ENCODE measurements at regions not wholly inside any gene's neighbourhood (a gene's known extent, or its start where the extent isn't known, plus 50 kb on each side); places are given as distances from the start of the nearest gene placed in this dataset.
A peak's percentile ranks its signal among the peaks of the same experiment; 100 is the strongest.
"Not testable (repeated sequence)": the region's sequence is repeated elsewhere in the genome, so short reads cannot be mapped to it uniquely, and the experiment has no call there.

DNA sequence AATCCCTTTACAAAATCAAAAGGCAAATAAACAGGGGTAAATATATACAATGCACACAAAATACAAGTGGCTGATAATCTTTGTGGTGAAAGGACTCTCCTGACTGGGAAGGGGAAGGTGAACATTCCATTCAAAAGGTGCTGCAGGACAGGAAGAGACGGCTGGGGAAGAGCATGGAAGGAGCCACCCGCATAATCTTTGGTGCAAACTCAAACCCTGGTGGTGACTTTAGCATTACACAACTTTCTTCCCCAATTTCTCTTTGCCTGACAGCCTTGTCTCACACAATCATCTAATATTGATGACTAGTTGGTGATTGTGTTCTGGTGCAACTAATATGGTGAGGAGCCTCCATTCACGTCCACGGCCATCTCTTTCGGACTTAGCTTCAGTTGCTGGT lies 117.0 kb upstream of the EGFR start:
- DNase-seq = no peak

DNA sequence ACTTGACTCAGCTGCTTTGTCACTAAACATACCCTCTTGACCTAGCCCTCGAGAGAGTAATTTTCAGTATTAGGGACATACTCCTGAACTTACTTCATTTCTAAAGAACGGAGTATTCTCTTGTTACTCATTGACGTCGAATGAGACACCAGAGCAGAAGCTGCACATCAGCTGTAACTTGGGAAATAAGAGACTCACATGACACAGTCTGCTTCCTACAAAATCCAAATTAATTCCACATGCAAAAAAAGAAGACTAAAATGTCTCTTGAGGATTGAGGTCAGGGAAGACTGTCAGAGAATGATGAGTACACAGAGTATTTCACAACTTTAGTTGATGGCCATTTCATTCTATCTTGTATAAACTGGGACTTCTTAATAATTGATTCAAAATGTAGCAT lies 114.7 kb upstream of the EGFR start:
- no peak for DNase-seq

DNA sequence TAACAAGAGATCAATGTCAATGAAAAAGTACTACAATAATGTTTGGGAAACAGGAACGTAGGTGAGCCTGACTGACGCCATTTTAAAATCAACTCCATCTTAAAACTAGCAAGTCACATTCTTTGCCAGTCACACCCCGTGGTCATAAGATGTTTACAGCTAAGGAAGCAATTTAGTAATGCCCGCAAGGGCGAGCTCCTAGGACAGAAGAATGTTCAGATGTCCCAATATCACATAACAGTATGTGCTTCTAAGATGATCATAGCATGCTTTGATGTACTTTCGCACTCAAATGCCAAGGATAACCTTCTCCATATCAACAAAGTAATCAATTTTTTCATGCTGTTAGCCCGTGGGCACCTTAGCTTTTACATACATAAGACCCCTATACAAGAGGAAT lies 113.8 kb upstream of the EGFR start:
- DNase-seq = no peak

DNA sequence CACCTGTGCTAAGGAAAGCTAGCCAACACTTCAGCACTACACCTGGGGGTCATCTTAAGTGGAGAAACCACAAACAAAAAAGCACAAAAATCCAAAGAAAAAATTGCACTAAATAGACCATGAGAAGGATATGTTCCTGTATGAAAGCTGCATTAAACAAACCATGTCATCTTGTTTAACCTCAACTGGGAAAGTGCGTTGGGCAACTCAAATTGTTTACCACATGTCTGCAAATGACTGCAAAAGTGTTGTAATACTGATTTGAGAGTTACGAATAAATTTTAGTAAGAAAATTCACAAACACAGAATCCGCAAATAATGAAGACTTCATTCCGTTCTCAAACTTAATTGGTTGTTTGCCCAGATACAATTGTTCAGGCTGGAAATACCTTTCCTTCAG lies 111.9 kb upstream of the EGFR start:
- no peak for DNase-seq

DNA sequence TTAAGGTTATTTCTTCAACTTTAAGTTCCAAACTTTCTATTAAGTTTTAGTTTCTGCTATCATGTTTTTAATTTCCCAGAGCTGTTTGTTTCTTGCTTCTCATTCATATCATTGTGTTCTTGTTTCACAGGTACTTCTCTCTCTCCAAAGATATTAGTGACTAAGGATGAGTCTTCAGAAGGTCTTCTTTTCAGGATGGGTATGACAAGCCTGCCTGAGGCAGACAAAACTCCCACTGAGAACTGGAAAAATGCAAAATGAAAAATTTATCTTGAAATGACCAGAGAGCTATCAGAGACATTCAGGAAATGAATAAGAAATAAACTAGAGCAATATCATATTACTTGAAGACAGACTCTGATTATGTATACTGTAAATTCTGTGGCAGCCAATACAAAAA lies 110.8 kb upstream of the EGFR start:
- DNase-seq = no peak

DNA sequence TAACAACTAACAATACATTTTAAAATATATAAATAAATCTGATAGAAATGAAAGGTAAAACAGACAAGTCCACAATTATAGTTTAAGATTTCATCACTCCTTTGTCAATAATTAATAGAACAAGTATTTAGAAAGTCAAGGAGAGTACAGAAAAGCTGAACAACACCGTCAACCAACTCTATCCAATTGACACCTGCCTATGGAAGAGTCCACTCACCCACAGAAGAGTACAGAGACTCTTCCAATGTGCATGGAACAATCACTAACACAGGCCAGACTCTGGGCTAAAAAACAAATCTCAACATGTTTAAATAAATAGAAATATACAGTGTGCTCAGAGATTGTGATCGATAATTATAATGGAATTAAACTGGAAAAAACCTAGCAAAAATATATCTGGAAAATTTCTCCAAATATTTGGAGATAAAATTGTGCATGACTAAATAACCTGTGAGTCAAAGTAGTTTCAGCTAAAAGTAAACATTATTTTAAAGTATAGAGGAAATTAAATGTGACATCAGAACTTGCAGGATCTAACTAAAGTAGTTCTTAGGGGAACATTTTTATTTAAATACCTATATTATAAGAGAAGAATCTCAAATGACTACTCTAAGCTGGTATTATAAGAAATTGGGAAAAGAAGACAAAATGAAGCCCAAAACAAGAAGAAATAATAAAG lies 109.9 kb upstream of the EGFR start:
- DNase-seq = no peak

GRCh38 chr7:54915870-54916598 lies 102.8 kb upstream of the EGFR start:
- DNase-seq = no peak

DNA sequence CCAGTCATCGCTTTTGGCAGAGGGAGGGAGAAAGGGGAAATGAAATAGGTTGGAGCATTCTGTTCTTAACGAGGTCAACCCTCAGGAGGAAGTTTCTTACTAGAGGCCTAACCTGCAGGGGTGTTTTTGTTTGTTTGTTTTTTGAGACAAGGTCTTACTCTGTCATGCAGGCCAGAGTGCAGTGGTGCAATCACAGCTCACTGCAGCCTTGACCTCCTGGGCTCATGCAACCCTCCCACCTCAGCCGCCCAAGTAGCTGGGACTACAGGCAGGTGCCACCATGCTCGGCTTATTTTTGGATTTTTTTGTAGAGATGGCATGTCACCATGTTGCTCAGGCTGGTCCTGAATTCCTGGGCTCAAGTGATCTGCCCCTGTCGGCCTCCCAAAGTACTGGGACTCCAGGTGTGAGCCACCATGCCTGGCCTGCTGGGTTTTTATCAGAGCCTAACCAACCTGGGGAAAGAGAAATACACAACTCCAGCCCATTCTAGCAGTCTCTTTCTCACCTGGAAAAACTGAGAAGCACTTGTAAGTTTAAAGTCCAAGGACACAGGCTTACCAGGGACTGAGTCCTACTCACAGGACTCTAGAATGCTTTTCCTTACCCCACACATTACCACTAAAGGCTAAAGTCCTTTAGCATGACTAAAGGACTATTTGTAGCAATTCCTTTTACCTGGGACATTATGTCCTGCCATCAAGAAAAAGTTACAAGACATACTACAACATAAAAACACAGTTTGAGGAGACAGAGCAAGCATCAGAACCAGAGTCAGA lies 101.0 kb upstream of the EGFR start:
- DNase-seq = no peak

GRCh38 chr7:54921116-54921515 lies 97.7 kb upstream of the EGFR start:
- no peak for DNase-seq

DNA sequence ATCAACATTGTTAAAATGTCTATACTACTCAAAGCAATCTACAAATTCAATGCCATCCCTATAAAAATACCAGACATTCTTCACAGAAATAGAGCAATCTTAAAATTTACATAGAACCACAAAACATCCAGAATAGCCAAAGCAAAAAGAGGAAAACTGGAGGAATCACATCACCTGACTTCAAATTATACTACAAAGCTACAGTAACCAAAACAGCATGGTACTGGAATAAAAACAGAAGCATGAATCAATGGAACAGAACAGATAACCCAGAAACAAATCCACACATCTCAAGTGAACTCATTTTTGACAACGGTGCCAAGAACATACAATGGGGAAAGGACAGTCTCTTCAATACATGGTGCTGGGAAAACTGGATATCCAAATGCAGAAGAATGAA lies 87.3 kb upstream of the EGFR start:
- no peak for DNase-seq

DNA sequence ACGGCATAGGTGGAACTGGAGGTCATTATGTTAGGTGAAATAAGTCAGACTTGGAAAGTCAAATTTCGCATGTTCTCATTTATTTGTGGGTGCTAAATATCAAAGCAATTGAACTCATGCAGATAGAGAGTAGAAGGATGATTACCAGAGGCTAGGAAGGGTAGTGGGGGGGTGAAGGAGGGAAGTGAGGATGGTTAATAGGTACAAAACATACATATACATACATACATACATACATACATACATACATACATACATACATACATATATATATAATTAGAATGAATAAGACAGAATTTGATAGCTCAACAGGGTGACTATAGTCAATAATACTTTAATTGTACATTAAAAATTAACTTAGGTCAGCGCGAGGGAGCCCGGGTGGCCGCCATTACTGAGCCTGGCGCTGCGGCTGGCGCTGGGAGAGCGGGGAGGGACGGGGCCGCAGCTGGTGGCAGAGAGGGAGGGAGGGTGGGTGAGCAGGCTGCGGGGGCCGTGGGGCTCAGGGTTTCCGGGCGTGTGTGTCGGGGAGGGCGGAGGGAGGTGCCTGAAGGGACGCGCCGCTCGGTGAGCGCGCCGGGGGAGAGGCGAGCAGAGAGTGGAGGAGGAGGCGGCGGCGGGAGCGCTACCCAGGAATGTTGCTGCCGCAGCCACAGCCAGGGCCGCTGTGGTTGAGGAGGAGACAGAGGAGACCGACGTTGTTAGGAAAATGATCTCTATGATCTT lies 85.8 kb upstream of the EGFR start:
- DNase-seq = peak; percentile 92

DNA sequence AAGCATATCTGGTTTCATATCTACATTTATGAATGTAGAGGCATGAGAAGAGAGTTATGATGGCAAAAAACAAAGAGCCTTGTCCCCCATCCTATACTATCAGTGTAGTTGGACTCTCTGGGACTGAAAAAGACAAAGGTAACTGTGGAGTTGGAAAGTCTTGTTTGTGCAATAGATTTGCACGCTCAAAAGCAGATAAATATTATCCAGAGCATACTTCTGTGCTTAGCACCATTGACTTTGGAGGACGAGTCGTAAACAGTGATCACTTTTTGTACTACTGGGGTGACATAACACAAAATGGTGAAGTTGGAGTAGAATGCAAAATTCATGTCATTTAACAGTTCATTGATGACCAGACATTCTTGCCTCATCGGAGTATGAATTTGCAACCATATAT lies 85.2 kb upstream of the EGFR start:
- DNase-seq = no peak

DNA sequence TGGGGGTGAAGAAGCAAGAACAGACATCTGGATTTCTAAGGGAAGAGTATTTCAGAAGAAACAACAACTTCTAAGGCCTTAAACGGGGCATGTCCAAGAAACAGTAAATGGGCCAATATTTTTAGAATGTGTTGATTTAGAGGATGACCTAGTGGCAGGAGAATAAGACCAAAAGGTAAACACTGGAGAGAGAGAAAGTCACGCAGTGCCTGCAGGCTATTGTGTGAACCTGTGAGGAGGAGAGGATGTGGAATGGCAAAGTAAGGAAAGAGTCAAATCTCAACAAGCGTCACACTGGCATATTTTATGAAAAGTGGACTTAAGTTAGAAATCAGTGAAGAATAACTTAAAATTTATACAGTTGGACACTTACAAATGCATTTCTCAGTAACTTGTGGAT lies 78.1 kb upstream of the EGFR start:
- DNase-seq = no peak

DNA sequence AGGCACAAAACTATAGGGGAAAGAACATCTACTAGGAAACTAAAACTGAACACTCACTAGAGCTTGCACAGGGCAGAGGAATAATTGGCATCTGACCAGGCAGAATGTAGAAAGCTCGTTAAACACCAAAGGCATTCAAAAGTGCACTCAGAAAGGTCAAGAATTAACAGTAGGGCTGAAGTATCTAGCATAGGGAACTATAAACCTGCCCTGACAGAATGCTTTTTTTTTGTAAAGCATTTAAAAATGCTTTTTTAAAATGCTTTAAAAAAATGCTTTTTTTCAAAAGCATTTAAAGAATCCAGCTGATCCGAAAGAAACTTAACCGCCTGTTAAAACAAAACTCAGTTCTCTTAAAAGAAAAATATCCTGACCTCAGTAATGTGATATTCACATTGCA lies 74.6 kb upstream of the EGFR start:
- no peak for DNase-seq

- no peak for DNase-seq
Observed at GRCh38 chr7:54946271-54946670, 72.5 kb upstream of the EGFR start.

DNA sequence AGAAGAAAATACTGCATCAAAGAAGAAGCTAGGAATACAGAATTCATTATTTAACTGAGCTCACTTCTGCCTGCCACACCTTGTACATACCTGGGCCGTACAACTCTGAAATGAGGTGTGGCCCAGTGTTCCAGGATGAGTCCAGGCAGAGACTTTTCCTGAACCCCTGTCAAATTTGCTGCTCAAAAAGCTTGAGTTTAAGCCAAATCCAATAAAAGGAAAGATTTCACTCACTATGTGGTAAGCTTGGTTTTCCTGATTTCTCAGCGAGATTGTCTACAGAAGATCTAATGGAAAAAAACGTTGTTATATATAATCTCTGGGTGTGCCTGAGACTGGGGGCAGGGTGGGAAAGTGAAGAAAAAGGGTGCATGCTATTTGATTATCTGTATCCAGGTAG lies 72.1 kb upstream of the EGFR start:
- DNase-seq = no peak

DNA sequence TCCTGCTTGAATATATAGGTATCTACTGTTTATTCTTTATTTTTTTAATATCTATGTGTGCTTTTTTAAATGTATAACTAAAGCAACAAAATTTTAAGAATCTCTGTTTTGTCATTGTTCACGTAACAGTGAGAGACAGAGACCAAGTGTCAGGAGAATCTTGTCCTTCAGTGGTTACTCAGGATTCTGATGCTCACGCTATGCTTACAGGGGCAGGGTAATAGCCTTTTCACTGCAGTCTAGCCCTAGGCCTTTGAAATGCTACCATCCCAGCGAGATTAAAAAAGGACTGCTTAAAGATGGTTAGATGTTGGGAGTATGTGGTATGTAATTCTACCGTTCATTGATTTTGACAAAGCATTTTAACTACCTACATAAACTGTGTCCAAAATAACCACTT lies 71.6 kb upstream of the EGFR start:
- DNase-seq = no peak

- not testable (repeated sequence) for DNase-seq
Observed at GRCh38 chr7:54949514-54949913, 69.3 kb upstream of the EGFR start.

- DNase-seq = no peak
Observed at GRCh38 chr7:54955296-54955695, 63.5 kb upstream of the EGFR start.

- DNase-seq = no peak
Observed at GRCh38 chr7:54955696-54956420, 63.0 kb upstream of the EGFR start.

DNA sequence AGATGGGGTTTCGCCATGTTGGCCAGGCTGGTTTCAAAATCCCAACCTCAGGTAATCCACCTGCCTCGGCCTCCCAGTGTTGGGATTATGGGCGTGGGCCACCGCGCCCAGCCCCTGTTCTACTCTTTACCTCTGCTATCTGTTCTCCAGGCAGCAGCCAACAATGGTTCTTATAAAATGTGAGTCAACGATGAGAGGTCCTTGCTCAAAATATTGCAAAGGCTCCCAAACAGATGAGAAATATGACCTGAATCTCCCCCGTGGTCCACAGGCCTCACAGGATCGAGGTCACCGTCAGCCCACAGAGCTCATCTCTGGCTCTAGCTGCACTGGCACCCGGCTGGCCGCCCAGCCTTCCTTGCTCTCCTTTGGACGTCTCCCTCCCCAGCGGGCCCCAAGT lies 62.0 kb upstream of the EGFR start:
- DNase-seq = no peak

GRCh38 chr7:54960517-54960916 lies 58.3 kb upstream of the EGFR start:
- no peak for DNase-seq

DNA sequence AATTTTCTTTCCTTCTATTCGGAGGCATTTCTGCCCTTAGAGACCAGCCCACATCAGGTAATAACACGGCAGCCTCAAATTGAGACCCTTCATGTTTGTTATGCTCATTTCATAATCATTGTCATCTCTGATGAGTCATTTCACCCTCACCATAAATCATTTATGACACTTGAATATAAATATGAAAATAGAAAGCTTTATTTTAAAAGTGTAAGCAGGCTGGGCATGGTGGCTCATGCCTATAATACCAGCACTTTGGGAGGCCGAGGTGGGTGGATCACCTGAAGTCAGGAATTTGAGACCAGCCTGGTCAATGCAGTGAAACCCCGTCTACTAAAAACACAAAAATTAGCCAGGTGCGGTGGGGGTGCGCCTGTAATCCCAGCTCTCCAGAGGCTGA lies 57.4 kb upstream of the EGFR start:
- DNase-seq = no peak

Measured in islet precursor cell (in vitro differentiated cells).